Activated CD4-positive, alpha-beta memory T cell treated with anti-CD3 and anti-CD28 coated beads for 36 hours (primary cell): ENCODE measurements at regions not wholly inside any gene's neighbourhood (a gene's known extent, or its start where the extent isn't known, plus 50 kb on each side); places are given as distances from the start of the nearest gene placed in this dataset.
"Not testable (repeated sequence)": the region's sequence is repeated elsewhere in the genome, so short reads cannot be mapped to it uniquely, and the experiment has no call there.

Experiments used
- CTCF ChIA-PET: fragments of 350-600 bp; sonication (Branson Sonifier 250); formaldehyde crosslinking; loops from one replicate; lab custom pipeline; 2021; ENCODE audit warnings: antibody characterized with exemption, inconsistent platforms; lab: Charles Lee
- POLR2A ChIA-PET: fragments of 350-600 bp; sonication (Branson Sonifier 250); formaldehyde crosslinking; loops from one replicate; lab custom pipeline; 2021; ENCODE audit warnings: antibody characterized with exemption; lab: Charles Lee
- DNase-seq: peaks from one replicate; pipeline ENCODE4 v3.0.0-alpha.2; 2020
- H3K27ac Mint-ChIP-seq: one replicate; pipeline ENCODE4 v1.8.0; 2021; ENCODE audit warnings: mixed read lengths
- H3K27me3 Mint-ChIP-seq: one replicate; pipeline ENCODE4 v1.8.0; 2021; ENCODE audit warnings: mixed read lengths
- H3K36me3 Mint-ChIP-seq: one replicate; pipeline ENCODE4 v1.8.0; 2021; ENCODE audit warnings: mixed read lengths
- H3K4me1 Mint-ChIP-seq: one replicate; pipeline ENCODE4 v1.8.0; 2021; ENCODE audit warnings: low read depth, mixed read lengths
- H3K4me3 Mint-ChIP-seq: one replicate; pipeline ENCODE4 v1.8.0; 2021; ENCODE audit warnings: mild to moderate bottlenecking, mixed read lengths
- H3K9me3 Mint-ChIP-seq: one replicate; pipeline ENCODE4 v1.8.0; 2021; ENCODE audit warnings: mixed read lengths
- intact Hi-C: fragments of 100-400 bp; cut with micrococcal nuclease; formaldehyde crosslinking; loops from one replicate; pipeline ENCODE4 v1.15.1; 2023

DNA sequence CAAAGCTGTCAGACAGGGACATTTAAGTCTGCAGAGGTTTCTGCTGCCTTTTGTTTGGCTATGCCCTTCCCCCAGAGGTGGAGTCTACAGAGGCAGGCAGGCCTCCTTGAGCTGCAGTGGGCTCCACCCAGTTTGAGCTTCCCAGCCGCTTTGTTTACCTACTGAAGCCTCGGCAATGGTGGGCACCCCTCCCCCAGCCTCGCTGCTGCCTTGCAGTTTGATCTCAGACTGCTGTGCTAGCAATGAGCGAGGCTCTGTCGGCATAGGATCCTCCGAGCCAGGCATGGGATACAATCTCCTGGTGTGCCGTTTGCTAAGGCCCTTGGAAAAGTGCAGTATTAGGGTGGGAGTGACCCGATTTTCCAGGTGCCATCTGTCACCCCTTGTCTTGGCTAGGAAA is 149.4 kb upstream of the PGRMC2 start:
- POLR2A ChIA-PET, H3K27me3 Mint-ChIP-seq, DNase-seq, H3K36me3 Mint-ChIP-seq, H3K9me3 Mint-ChIP-seq, H3K27ac Mint-ChIP-seq, intact Hi-C loops, H3K4me1 Mint-ChIP-seq, CTCF ChIA-PET, H3K4me3 Mint-ChIP-seq: not testable (repeated sequence)

DNA sequence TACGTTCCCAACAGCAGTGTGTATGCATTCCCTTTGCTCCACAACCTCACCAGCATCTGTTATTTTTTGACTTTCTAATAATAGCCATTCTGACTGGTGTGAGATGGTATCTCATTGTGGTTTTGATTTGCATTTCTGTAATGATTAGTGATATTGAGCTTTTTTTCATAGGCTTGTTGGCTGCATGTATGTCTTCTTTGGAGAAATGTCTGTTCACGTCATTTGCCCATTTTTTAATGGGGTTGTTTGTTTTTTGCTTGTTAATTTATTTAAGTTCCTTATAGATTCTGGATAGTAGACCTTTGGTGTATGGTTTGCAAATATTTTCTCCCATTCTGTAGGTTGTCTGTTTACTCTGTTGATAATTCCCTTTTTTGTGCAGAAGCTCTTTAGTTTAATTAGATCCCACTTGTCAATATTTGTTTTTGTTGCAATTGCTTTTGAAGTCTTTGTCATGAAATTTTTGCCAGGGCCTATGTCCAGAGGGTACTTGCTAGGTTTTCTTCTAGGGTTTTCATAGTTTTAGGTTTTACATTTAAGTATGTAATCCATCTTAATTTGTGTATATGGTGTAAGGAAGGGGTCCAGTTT is 141.5 kb upstream of the PGRMC2 start:
- POLR2A ChIA-PET, DNase-seq, intact Hi-C loops, H3K9me3 Mint-ChIP-seq, H3K4me1 Mint-ChIP-seq, H3K4me3 Mint-ChIP-seq, H3K27me3 Mint-ChIP-seq, H3K27ac Mint-ChIP-seq, H3K36me3 Mint-ChIP-seq: not testable (repeated sequence)
- CTCF ChIA-PET: interaction anchor here (1.2 kb wide), 1 partner anchor 26 kb away, joined by 4 read pairs; no protein-coding TSS in a partner anchor

DNA sequence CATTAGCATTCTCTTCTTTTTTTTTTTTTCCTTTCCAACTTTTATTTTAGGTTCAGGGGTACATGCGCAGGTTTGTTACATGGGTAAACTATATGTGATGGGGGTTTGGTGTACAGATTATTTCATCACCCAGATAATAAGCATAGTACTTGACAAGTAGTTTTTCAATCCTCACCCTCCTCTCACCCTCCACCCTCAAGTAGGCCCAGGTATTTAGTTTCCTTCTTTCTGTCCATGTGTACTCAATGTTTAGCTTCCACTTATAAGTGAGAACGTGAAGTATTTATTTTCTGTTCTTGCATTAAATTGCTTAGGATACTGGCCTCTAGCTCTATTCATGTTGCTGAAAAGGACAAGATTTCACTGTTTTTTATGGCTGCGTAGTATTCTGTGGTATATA is 140.8 kb upstream of the PGRMC2 start:
- no peak for DNase-seq
- CTCF ChIA-PET: interaction anchor here (1.2 to 1.4 kb wide), 2 partner anchors 26 to 238 kb away, joined by 4 to 5 read pairs; no protein-coding TSS in a partner anchor
- Mint-ChIP-seq H3K27me3 (no peaks in the 10 kb centered on the region), H3K4me1 (no peaks in the 10 kb centered on the region), H3K9me3 (peaks cover 3% of the 10 kb centered on the region), H3K4me3 (no peak overlapping the region), H3K36me3 (no peaks in the 10 kb centered on the region), H3K27ac (no peak overlapping the region)
- POLR2A ChIA-PET: no interaction called here
- intact Hi-C loops: no loop called here

DNA sequence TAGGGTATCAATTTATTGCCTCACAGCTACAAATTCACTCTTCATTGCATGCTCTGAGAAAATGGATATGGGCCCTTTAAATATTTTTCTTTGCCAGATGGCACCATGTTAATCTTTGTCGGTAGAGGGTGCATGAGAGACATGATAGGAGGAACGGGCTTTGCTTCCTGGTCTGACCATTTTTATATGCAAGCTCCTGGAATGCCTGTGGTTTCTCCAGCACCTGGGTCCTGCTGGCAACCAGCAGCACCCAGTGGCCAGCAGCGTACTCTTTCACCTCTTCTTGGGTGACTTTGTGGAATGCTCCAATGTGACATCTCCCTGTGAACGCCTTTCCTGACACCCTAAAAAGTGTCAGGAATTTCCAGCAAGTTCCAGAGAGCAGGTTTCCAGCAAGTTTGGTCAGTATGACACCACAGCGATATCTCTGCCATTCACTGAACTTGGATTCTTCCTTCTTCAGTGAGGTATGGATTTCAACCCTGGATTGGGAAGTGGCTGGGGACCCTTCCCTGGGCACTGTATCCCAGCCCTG is 140.3 kb upstream of the PGRMC2 start:
- peaks cover 3% of the 10 kb centered on the region for H3K9me3 Mint-ChIP-seq
- POLR2A ChIA-PET: no interaction called here
- no peak for DNase-seq
- H3K27me3 Mint-ChIP-seq: no peaks in the 10 kb centered on the region
- intact Hi-C loops: no loop called here
- no peaks in the 10 kb centered on the region for H3K4me1 Mint-ChIP-seq
- no peak overlapping the region for H3K27ac Mint-ChIP-seq
- H3K4me3 Mint-ChIP-seq: no peak overlapping the region
- H3K36me3 Mint-ChIP-seq: no peaks in the 10 kb centered on the region
- CTCF ChIA-PET: interaction anchor here (1.2 to 1.4 kb wide), 2 partner anchors 27 to 237 kb away, joined by 4 to 5 read pairs; no protein-coding TSS in a partner anchor

DNA sequence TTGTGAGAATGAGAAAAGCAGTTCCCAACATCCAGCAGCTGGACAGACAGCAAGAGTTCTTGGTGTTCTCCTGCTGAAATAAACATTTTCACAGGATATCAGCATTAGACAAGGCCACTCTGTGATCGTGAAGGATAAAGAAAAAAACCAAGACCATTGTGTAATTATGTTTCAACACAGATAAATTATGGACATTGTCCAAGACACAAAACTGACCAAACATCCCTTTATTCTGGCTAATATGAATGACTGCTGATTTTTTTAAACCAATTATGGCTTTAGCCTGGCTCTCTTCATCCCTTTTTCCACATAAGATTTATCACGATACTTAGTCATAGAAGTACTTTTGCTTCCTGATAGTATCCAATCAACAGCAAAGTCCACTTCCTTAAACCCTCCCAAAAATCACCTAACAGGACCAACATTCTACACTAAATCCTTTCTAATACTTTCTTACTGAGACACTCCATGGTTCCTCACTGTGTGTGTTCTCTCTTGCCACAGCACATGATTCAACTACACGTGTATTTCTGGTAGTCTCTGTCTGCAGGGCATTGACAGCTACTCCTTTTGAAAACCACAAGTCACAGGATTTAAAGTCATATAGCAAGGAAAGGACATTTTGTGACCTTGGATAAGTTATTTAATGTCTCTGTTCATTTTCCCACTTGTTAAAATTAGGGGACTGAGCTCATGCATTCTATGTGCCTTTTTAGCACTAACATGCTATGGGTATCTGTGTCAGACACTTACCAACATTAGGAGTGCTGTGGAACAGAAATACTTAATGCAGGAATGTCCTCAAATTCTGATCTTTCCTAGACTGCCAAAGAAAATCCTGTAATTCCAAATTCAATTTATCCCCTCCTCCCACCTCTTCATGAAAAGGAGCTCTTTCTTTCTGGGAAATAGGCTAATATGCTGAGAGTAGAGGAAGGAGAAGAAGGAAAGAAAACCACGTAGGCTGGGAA is 137.2 kb upstream of the PGRMC2 start:
- Mint-ChIP-seq H3K36me3 (no peaks in the 10 kb centered on the region), H3K9me3 (peaks cover 3% of the 10 kb centered on the region), H3K27ac (no peak overlapping the region), H3K4me1 (no peaks in the 10 kb centered on the region), H3K4me3 (no peak overlapping the region), H3K27me3 (no peaks in the 10 kb centered on the region)
- CTCF ChIA-PET: no interaction called here
- POLR2A ChIA-PET: no interaction called here
- intact Hi-C loops: no loop called here
- DNase-seq: no peak

DNA sequence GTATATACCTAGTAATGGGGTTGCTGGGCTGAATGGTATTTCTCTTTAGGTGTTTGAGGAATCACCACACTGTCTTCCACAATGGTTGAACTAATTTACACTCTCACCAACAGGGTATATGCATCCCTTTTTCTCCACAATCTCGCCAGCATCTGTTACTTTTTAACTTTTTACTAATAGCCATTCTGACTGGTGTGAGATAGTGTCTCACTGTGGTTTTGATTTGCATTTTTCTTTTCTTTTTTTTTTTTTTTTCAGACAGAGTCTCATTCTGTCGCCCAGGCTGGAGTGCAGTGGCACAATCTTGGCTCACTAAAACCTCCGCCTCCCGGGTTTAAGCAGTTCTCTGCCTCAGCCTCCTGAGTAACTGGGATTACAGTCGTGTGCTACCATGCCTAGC is 134.7 kb upstream of the PGRMC2 start:
- H3K27ac Mint-ChIP-seq, DNase-seq, POLR2A ChIA-PET, CTCF ChIA-PET, H3K27me3 Mint-ChIP-seq, H3K4me1 Mint-ChIP-seq, H3K9me3 Mint-ChIP-seq, intact Hi-C loops, H3K4me3 Mint-ChIP-seq, H3K36me3 Mint-ChIP-seq: not testable (repeated sequence)

DNA sequence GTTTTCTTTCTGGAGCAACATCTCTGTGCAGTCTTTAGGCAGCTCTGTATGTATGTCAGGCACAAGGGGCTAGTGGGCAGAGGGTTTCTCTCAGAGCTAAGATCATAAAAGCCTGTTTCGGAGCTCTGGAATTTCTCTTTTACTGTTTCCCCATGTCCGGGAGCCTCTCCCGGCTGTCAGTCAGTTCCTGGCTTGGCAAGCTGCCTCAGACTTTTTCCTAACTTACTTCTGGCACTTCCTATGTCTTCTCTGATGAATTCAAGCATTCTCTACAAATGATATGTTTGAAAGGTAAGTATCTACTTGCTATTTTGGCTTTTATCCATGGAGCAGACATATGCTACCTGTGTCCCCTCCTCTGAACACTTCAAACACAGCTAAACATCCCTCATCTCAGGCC is 129.3 kb upstream of the PGRMC2 start:
- no peaks in the 10 kb centered on the region for H3K4me1 Mint-ChIP-seq
- POLR2A ChIA-PET: interaction anchor here (0.5 kb wide), 1 partner anchor 210 kb away, joined by 3 read pairs; no protein-coding TSS in a partner anchor
- H3K9me3 Mint-ChIP-seq: no peaks in the 10 kb centered on the region
- CTCF ChIA-PET: no interaction called here
- no peak overlapping the region for H3K4me3 Mint-ChIP-seq
- no peaks in the 10 kb centered on the region for H3K27me3 Mint-ChIP-seq
- no peak for DNase-seq
- no peak overlapping the region for H3K27ac Mint-ChIP-seq
- intact Hi-C loops: no loop called here
- no peaks in the 10 kb centered on the region for H3K36me3 Mint-ChIP-seq

DNA sequence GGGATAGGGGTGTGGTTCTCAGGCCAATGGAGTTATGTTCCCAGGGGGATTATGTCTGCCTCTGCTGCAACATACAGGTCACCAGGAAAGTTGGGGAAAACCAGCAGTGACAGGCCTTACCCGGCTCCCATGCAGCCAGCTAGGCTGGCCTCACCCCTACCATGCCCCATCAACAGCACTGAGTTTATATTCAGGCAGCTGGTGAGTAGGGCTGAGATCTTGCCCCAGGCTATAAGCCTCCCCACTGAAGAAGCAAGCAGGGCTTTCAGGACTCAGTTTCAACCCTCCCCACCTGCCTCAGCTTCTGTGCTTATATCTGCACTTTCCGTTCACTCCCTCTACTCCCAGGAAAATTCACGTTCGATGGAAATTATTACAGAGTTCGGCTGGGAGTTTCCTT is 122.4 kb upstream of the PGRMC2 start:
- POLR2A ChIA-PET: no interaction called here
- DNase-seq: no peak
- CTCF ChIA-PET: no interaction called here
- Mint-ChIP-seq H3K4me3 (no peak overlapping the region), H3K36me3 (no peaks in the 10 kb centered on the region), H3K9me3 (peaks cover 6% of the 10 kb centered on the region), H3K4me1 (no peaks in the 10 kb centered on the region), H3K27me3 (no peaks in the 10 kb centered on the region), H3K27ac (no peak overlapping the region)
- intact Hi-C loops: no loop called here

DNA sequence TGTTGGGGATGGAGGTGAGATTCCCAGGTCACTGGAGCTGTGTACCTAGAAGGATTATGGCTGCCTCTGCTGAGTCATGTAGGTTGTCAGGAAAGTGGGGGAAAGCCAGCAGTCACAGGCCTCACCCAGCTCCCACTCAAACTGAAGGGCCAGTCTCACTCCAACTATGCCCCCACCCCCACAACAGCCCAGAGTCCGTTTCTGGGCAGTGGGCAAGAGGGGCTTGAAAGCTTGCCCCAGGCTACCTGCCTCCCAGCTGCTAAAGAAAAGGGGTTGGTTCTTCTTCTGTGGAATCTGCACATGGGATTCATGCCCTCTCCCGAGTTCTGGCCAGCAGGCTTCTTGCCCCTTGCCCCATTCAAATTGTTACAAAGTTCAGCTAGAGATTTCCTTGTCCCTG is 116.0 kb upstream of the PGRMC2 start:
- ChIA-PET CTCF (no interaction called here), POLR2A (no interaction called here)
- no peaks in the 10 kb centered on the region for H3K4me1 Mint-ChIP-seq
- DNase-seq: no peak
- H3K36me3 Mint-ChIP-seq: peaks cover 5% of the 10 kb centered on the region
- intact Hi-C loops: no loop called here
- no peak overlapping the region for H3K4me3 Mint-ChIP-seq
- H3K27ac Mint-ChIP-seq: no peak overlapping the region
- H3K9me3 Mint-ChIP-seq: peaks cover 13% of the 10 kb centered on the region
- H3K27me3 Mint-ChIP-seq: no peaks in the 10 kb centered on the region

DNA sequence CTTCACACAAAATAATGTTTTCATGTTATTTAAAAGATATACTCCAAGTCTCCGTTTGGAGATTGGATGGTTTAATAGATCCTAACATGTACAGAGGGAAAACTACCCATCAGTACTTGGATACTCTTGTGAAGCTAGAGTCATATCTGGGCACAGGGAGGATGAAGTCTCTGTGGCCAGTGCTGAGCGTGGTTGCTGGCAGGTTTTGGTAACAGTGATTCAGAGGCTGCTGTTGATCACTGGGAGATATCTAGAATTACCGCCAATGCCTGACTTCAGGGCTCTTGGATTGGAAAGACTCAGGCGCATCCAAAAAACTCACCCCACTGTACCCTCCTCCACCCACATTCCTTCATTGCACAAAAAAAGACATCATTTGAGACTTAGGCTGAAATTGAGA is 107.2 kb upstream of the PGRMC2 start:
- no peaks in the 10 kb centered on the region for H3K4me1 Mint-ChIP-seq
- no peak overlapping the region for H3K27ac Mint-ChIP-seq
- POLR2A ChIA-PET: no interaction called here
- no peak overlapping the region for H3K4me3 Mint-ChIP-seq
- peaks cover 5% of the 10 kb centered on the region for H3K9me3 Mint-ChIP-seq
- intact Hi-C loops: no loop called here
- H3K36me3 Mint-ChIP-seq: no peaks in the 10 kb centered on the region
- CTCF ChIA-PET: interaction anchor here (0.5 kb wide), 1 partner anchor 282 kb away, joined by 3 read pairs; no protein-coding TSS in a partner anchor
- no peaks in the 10 kb centered on the region for H3K27me3 Mint-ChIP-seq
- DNase-seq: no peak

DNA sequence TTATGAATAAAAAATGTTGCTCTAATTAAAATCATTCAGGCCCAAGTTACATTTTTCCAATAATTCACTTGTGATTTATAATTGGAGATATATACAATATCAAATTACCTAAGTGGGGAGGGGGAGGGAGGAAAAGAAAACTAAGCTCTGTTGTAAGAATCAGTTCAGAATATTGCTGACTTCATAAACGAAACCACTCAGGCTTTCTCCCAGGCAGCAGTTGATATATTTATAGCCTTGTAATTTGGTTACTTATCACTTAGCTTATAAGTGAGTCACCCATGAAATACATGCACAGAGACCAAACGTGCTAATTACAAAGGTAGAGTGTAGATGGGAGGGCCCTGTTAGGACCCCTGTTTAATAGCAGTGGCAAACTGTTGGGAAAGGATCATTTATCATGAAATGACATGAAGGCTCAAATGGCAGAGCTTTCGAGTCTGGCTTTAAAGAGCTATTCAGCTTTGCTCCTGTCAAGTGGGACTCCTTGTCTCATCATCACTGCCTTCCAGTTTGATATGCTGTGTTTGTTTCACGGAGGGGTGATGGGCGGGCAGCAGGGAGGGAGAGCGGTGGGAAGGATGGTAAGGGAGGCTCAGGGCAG is 105.6 kb upstream of the PGRMC2 start:
- Mint-ChIP-seq H3K4me1 (no peaks in the 10 kb centered on the region), H3K27me3 (no peaks in the 10 kb centered on the region), H3K4me3 (no peak overlapping the region), H3K9me3 (peaks cover 5% of the 10 kb centered on the region), H3K27ac (no peak overlapping the region), H3K36me3 (no peaks in the 10 kb centered on the region)
- CTCF ChIA-PET: interaction anchor here (0.7 kb wide), 1 partner anchor 61 kb away, joined by 3 read pairs; no protein-coding TSS in a partner anchor
- intact Hi-C loops: no loop called here
- POLR2A ChIA-PET: no interaction called here
- DNase-seq: no peak

DNA sequence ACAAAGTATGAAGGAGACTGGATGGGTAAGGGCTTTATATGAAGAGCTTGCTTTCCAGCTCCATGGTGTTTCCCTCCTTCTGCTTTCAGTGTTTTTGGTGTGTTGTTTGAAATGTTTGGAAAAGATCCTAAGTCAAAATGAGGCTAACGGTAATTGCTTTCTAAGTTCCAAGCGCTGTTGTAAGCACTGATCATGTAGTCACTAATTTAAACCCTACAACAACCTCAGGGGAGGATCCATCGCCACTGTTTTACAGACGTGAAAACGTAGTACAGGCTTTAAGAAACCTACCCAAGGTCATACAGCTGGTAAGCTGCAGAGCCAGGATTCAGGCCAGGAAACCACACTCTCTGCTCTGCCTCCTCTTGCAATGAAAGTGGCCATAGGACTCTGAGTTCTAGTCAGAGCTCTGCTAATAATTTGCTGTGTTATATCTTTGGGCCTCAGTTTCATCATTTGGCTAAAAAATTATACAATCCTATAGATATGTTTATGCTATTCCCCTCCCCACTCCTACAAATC is 102.9 kb upstream of the PGRMC2 start:
- DNase-seq: no peak
- CTCF ChIA-PET: no interaction called here
- Mint-ChIP-seq H3K4me1 (no peaks in the 10 kb centered on the region), H3K4me3 (no peak overlapping the region), H3K36me3 (no peaks in the 10 kb centered on the region), H3K27me3 (no peaks in the 10 kb centered on the region), H3K9me3 (no peaks in the 10 kb centered on the region), H3K27ac (no peak overlapping the region)
- POLR2A ChIA-PET: no interaction called here
- intact Hi-C loops: no loop called here
